Liver (tissue), 8 donors: ENCODE measurements at regions not wholly inside any gene's neighbourhood (a gene's known extent, or its start where the extent isn't known, plus 50 kb on each side); places are given as distances from the start of the nearest gene placed in this dataset.

Experiments
- DNase-seq: peaks from one replicate; pipeline ENCODE4 v3.0.0-alpha.2; 2017; ENCODE audit warnings: low spot score
- H3K27ac ChIP-seq, 2 donors: one replicate each; pipeline ENCODE4 v1.7.0; 2013; ENCODE audit warnings: inconsistent platforms in 2 of 2, low read length in 2 of 2, control low read depth in 1 of 2, low read depth in 1 of 2, mild to moderate bottlenecking in 1 of 2
- H3K27me3 ChIP-seq, 4 donors: one replicate each; pipeline versions ENCODE4 v1.6.1 to v1.7.0; 2013; ENCODE audit warnings: low read length in 3 of 4, inconsistent platforms in 1 of 4, mild to moderate bottlenecking in 1 of 4, moderate library complexity in 1 of 4; ENCODE audit not compliant: control insufficient read depth in 4 of 4, insufficient read depth in 4 of 4
- H3K36me3 ChIP-seq, 4 donors: one replicate each; pipeline versions ENCODE4 v1.6.1 to v1.7.0; 2013; ENCODE audit warnings: low read length in 3 of 4, mild to moderate bottlenecking in 3 of 4, low read depth in 1 of 4, moderate library complexity in 1 of 4; ENCODE audit not compliant: control insufficient read depth in 4 of 4, insufficient read depth in 3 of 4
- H3K4me1 ChIP-seq, 4 donors: one replicate each; pipeline versions ENCODE4 v1.6.1 to v1.7.0; 2013; ENCODE audit warnings: low read length in 3 of 4, mild to moderate bottlenecking in 3 of 4, moderate library complexity in 1 of 4; ENCODE audit not compliant: control insufficient read depth in 4 of 4, insufficient read depth in 4 of 4
- H3K4me3 ChIP-seq, 3 donors: one replicate each; pipeline versions ENCODE4 v1.6.1 to v1.7.0; 2013; ENCODE audit warnings: low read length in 3 of 3, control low read depth in 1 of 3, low read depth in 1 of 3, mild to moderate bottlenecking in 1 of 3
- H3K9ac ChIP-seq, 2 donors: one replicate each; pipeline ENCODE4 v1.7.0; 2013; ENCODE audit warnings: low read length in 2 of 2, mild to moderate bottlenecking in 2 of 2, moderate library complexity in 2 of 2, control low read depth in 1 of 2, low read depth in 1 of 2
- H3K9me3 ChIP-seq, 4 donors: one replicate each; pipeline versions ENCODE4 v1.6.1 to v1.7.0; 2013; ENCODE audit warnings: low read length in 3 of 4; ENCODE audit not compliant: control insufficient read depth in 4 of 4
- CTCF ChIP-seq: fragments of 150-350 bp; IDR thresholded peaks from 2 replicates; pipeline ENCODE4 v1.5.1; 2017; ENCODE audit warnings: improper control_type of control experiment, low read depth, low read length; ENCODE audit not compliant: missing input control
- EGR1 ChIP-seq, 2 donors: IDR thresholded peaks; 2 replicates each; pipeline ENCODE4 v1.6.1; 2016 to 2018; ENCODE audit warnings: antibody characterized with exemption in 2 of 2, low read depth in 2 of 2
- FOXA2 ChIP-seq: IDR thresholded peaks from 2 replicates; pipeline ENCODE4 v1.6.1; 2016; ENCODE audit warnings: antibody characterized with exemption
- GABPA ChIP-seq, 2 donors: IDR thresholded peaks in 1 of 2; conservative IDR thresholded peaks in 1 of 2; 2 replicates each; pipeline ENCODE4 v1.6.1; 2016; ENCODE audit warnings: antibody characterized with exemption in 2 of 2, mild to moderate bottlenecking in 1 of 2, moderate library complexity in 1 of 2
- HNF4A ChIP-seq, 2 donors: conservative IDR thresholded peaks; 2 replicates each; pipeline ENCODE4 v1.6.1; 2016; ENCODE audit warnings: antibody characterized with exemption in 2 of 2, mild to moderate bottlenecking in 2 of 2
- HNF4G ChIP-seq: IDR thresholded peaks from 2 replicates; pipeline ENCODE4 v1.6.1; 2016; ENCODE audit warnings: antibody characterized with exemption
- JUND ChIP-seq, 2 donors: IDR thresholded peaks; 2 replicates each; pipeline ENCODE4 v1.6.1; 2016; ENCODE audit warnings: antibody characterized with exemption in 2 of 2
- NR2F2 ChIP-seq: IDR thresholded peaks from 2 replicates; pipeline ENCODE4 v1.6.1; 2016; ENCODE audit warnings: antibody characterized with exemption
- RAD21 ChIP-seq, 2 donors: IDR thresholded peaks; 2 replicates each; pipeline ENCODE4 v1.6.1; 2016; ENCODE audit warnings: antibody characterized with exemption in 2 of 2, mild to moderate bottlenecking in 2 of 2
- REST ChIP-seq: IDR thresholded peaks from 2 replicates; pipeline ENCODE4 v1.6.1; 2016; ENCODE audit warnings: antibody characterized with exemption, mild to moderate bottlenecking
- RXRA ChIP-seq, 2 donors: IDR thresholded peaks; 2 replicates each; pipeline ENCODE4 v1.6.1; 2017 to 2018; ENCODE audit warnings: antibody characterized with exemption in 2 of 2, mild to moderate bottlenecking in 1 of 2
- SP1 ChIP-seq: IDR thresholded peaks from 2 replicates; pipeline ENCODE4 v1.6.1; 2018; ENCODE audit warnings: antibody characterized with exemption, mild to moderate bottlenecking
- TAF1 ChIP-seq: conservative IDR thresholded peaks from 2 replicates; pipeline ENCODE4 v1.6.1; 2016; ENCODE audit warnings: antibody characterized with exemption, mild to moderate bottlenecking
- YY1 ChIP-seq: IDR thresholded peaks from 2 replicates; pipeline ENCODE4 v1.6.1; 2016; ENCODE audit warnings: antibody characterized with exemption, mild to moderate bottlenecking
- ZBTB33 ChIP-seq: IDR thresholded peaks from 2 replicates; pipeline ENCODE4 v1.6.1; 2016; ENCODE audit warnings: antibody characterized with exemption
- WGBS: extraction: QIAGEN DNeasy Blood & Tissue Kit; methylation state at CpG from one replicate; pipeline ENCODE4 v1.1.7; 2013; 5-methylcytosine and 5-hydroxymethylcytosine counted together
- TF ChIP-seq, protein P1 (sequence below): IDR thresholded peaks from 2 replicates; pipeline ENCODE4 v1.6.1; 2016; ENCODE audit warnings: antibody characterized with exemption
- TF ChIP-seq, protein P2 (sequence below): IDR thresholded peaks from 2 replicates; pipeline ENCODE4 v1.6.1; 2016; ENCODE audit warnings: antibody characterized with exemption
- donor health status: healthy.
- donor health status: healthy.
- donor health status: healthy.
- donor health status: healthy.
- donor health status: healthy.

DNA sequence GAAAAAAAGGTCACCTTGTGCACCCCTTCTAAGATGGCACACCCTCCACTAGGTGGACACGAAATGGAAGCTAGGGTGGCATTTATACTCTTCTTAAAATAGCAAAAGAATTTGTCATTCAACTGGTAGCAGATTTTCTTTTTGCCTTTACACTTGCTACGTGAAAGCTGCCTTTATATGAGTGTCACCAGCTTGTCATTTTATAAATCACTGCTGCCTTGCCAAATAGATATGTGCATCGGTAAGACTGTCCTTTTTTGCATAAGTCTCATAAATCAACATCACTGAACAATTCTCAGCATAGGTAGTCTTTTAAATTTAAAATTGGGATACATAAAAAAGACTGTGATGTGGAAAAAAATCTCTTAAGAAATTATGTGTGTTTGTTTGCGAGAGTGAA lies 764.1 kb downstream of the TDRD15 start:
- Histone ChIP-seq H3K9me3 (no peaks in the 10 kb centered on the region), H3K27ac (no peak overlapping the region), H3K27me3 (peaks cover 0 to 3% (median under 1%) of the 10 kb centered on the region in 4 donors), H3K4me3 (no peak overlapping the region), H3K9ac (no peak overlapping the region), H3K36me3 (no peaks in the 10 kb centered on the region), H3K4me1 (no peaks in the 10 kb centered on the region)
- no peak for TF ChIP-seq YY1
- no peak for TF ChIP-seq CTCF
- TF ChIP-seq NR2F2: no peak
- no peak for TF ChIP-seq HNF4G
- TF ChIP-seq HNF4A (conservative IDR thresholded peaks at IDR 0.05): no peak
- TF ChIP-seq FOXA2: no peak
- TF ChIP-seq SP1: no peak
- TF ChIP-seq, protein P1, sequence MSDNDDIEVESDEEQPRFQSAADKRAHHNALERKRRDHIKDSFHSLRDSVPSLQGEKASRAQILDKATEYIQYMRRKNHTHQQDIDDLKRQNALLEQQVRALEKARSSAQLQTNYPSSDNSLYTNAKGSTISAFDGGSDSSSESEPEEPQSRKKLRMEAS: no peak
- TF ChIP-seq RAD21 (IDR thresholded peaks at IDR 0.05): no peak
- TF ChIP-seq EGR1 (IDR thresholded peaks at IDR 0.05; ENCODE audit: low read depth in 2 of 2): no peak
- TF ChIP-seq GABPA (IDR thresholded peaks at IDR 0.05 in 1 of 2, conservative IDR thresholded peaks at IDR 0.05 in 1 of 2): no peak
- no peak for TF ChIP-seq JUND (IDR thresholded peaks at IDR 0.05)
- TF ChIP-seq, protein P2, sequence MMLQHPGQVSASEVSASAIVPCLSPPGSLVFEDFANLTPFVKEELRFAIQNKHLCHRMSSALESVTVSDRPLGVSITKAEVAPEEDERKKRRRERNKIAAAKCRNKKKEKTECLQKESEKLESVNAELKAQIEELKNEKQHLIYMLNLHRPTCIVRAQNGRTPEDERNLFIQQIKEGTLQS: no peak
- no peak for TF ChIP-seq REST
- TF ChIP-seq ZBTB33: no peak
- 78% methylated on average over 4 of the region's 4 CpGs for WGBS
- DNase-seq: no peak

DNA sequence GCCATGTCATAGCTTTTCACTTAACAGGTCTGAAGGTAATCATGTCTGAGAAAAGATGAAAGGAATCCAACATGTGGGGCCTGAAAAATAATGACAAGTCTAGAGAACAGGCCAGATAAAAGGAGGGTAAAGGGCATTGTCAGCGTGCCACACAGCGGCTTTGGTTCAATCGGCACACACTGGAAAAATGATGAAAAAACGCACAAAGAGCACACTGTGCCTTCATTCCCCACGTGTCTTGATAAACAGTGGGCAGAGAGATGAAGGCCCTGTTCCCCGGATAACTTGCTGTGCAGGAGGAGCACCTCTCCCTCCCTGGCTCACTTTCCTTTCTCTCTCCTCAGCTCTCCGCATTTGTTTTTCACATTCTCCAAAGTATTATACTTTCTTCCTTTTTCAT lies 766.3 kb downstream of the TDRD15 start:
- Histone ChIP-seq H3K27me3 (peaks cover 0 to 3% (median under 1%) of the 10 kb centered on the region in 4 donors), H3K36me3 (no peaks in the 10 kb centered on the region), H3K9ac (no peak overlapping the region), H3K4me1 (no peaks in the 10 kb centered on the region), H3K27ac (no peak overlapping the region), H3K9me3 (no peaks in the 10 kb centered on the region), H3K4me3 (no peak overlapping the region)
- 66% methylated on average over 7 of the region's 7 CpGs for WGBS
- no peak for DNase-seq
- no peak for TF ChIP-seq YY1
- no peak for TF ChIP-seq RXRA (IDR thresholded peaks at IDR 0.05)
- no peak for TF ChIP-seq HNF4G
- TF ChIP-seq FOXA2: no peak
- TF ChIP-seq TAF1: no peak
- TF ChIP-seq REST: no peak
- no peak for TF ChIP-seq CTCF
- TF ChIP-seq, protein P2: no peak
- no peak for TF ChIP-seq NR2F2
- TF ChIP-seq SP1: no peak
- TF ChIP-seq, protein P1: no peak
- TF ChIP-seq JUND (IDR thresholded peaks at IDR 0.05): no peak
- TF ChIP-seq HNF4A (conservative IDR thresholded peaks at IDR 0.05): no peak
